Liver (tissue), 8 donors: ENCODE measurements at regions not wholly inside any gene's neighbourhood (a gene's known extent, or its start where the extent isn't known, plus 50 kb on each side); places are given as distances from the start of the nearest gene placed in this dataset.

ENCODE experiments used
- DNase-seq: peaks from one replicate; pipeline ENCODE4 v3.0.0-alpha.2; 2017; ENCODE audit warnings: low spot score
- H3K27ac ChIP-seq, 2 donors: one replicate each; pipeline ENCODE4 v1.7.0; 2013; ENCODE audit warnings: inconsistent platforms in 2 of 2, low read length in 2 of 2, control low read depth in 1 of 2, low read depth in 1 of 2, mild to moderate bottlenecking in 1 of 2
- H3K27me3 ChIP-seq, 4 donors: one replicate each; pipeline versions ENCODE4 v1.6.1 to v1.7.0; 2013; ENCODE audit warnings: low read length in 3 of 4, inconsistent platforms in 1 of 4, mild to moderate bottlenecking in 1 of 4, moderate library complexity in 1 of 4; ENCODE audit not compliant: control insufficient read depth in 4 of 4, insufficient read depth in 4 of 4
- H3K36me3 ChIP-seq, 4 donors: one replicate each; pipeline versions ENCODE4 v1.6.1 to v1.7.0; 2013; ENCODE audit warnings: low read length in 3 of 4, mild to moderate bottlenecking in 3 of 4, low read depth in 1 of 4, moderate library complexity in 1 of 4; ENCODE audit not compliant: control insufficient read depth in 4 of 4, insufficient read depth in 3 of 4
- H3K4me1 ChIP-seq, 4 donors: one replicate each; pipeline versions ENCODE4 v1.6.1 to v1.7.0; 2013; ENCODE audit warnings: low read length in 3 of 4, mild to moderate bottlenecking in 3 of 4, moderate library complexity in 1 of 4; ENCODE audit not compliant: control insufficient read depth in 4 of 4, insufficient read depth in 4 of 4
- H3K4me3 ChIP-seq, 3 donors: one replicate each; pipeline versions ENCODE4 v1.6.1 to v1.7.0; 2013; ENCODE audit warnings: low read length in 3 of 3, control low read depth in 1 of 3, low read depth in 1 of 3, mild to moderate bottlenecking in 1 of 3
- H3K9ac ChIP-seq, 2 donors: one replicate each; pipeline ENCODE4 v1.7.0; 2013; ENCODE audit warnings: low read length in 2 of 2, mild to moderate bottlenecking in 2 of 2, moderate library complexity in 2 of 2, control low read depth in 1 of 2, low read depth in 1 of 2
- H3K9me3 ChIP-seq, 4 donors: one replicate each; pipeline versions ENCODE4 v1.6.1 to v1.7.0; 2013; ENCODE audit warnings: low read length in 3 of 4; ENCODE audit not compliant: control insufficient read depth in 4 of 4
- EGR1 ChIP-seq, 2 donors: IDR thresholded peaks; 2 replicates each; pipeline ENCODE4 v1.6.1; 2016 to 2018; ENCODE audit warnings: antibody characterized with exemption in 2 of 2, low read depth in 2 of 2
- FOXA1 ChIP-seq: IDR thresholded peaks from 2 replicates; pipeline ENCODE4 v1.6.1; 2016; ENCODE audit warnings: antibody characterized with exemption
- FOXA2 ChIP-seq: IDR thresholded peaks from 2 replicates; pipeline ENCODE4 v1.6.1; 2016; ENCODE audit warnings: antibody characterized with exemption
- GABPA ChIP-seq, 2 donors: IDR thresholded peaks in 1 of 2; conservative IDR thresholded peaks in 1 of 2; 2 replicates each; pipeline ENCODE4 v1.6.1; 2016; ENCODE audit warnings: antibody characterized with exemption in 2 of 2, mild to moderate bottlenecking in 1 of 2, moderate library complexity in 1 of 2
- JUND ChIP-seq, 2 donors: IDR thresholded peaks; 2 replicates each; pipeline ENCODE4 v1.6.1; 2016; ENCODE audit warnings: antibody characterized with exemption in 2 of 2
- NR2F2 ChIP-seq: IDR thresholded peaks from 2 replicates; pipeline ENCODE4 v1.6.1; 2016; ENCODE audit warnings: antibody characterized with exemption
- RAD21 ChIP-seq, 2 donors: IDR thresholded peaks; 2 replicates each; pipeline ENCODE4 v1.6.1; 2016; ENCODE audit warnings: antibody characterized with exemption in 2 of 2, mild to moderate bottlenecking in 2 of 2
- RXRA ChIP-seq, 2 donors: IDR thresholded peaks; 2 replicates each; pipeline ENCODE4 v1.6.1; 2017 to 2018; ENCODE audit warnings: antibody characterized with exemption in 2 of 2, mild to moderate bottlenecking in 1 of 2
- TAF1 ChIP-seq: conservative IDR thresholded peaks from 2 replicates; pipeline ENCODE4 v1.6.1; 2016; ENCODE audit warnings: antibody characterized with exemption, mild to moderate bottlenecking
- YY1 ChIP-seq: IDR thresholded peaks from 2 replicates; pipeline ENCODE4 v1.6.1; 2016; ENCODE audit warnings: antibody characterized with exemption, mild to moderate bottlenecking
- WGBS: extraction: QIAGEN DNeasy Blood & Tissue Kit; methylation state at CpG from one replicate; pipeline ENCODE4 v1.1.7; 2013; 5-methylcytosine and 5-hydroxymethylcytosine counted together
- TF ChIP-seq, protein P1 (sequence below): IDR thresholded peaks from 2 replicates; pipeline ENCODE4 v1.6.1; 2016; ENCODE audit warnings: antibody characterized with exemption, mild to moderate bottlenecking
- TF ChIP-seq, protein P2 (sequence below): IDR thresholded peaks from 2 replicates; pipeline ENCODE4 v1.6.1; 2016; ENCODE audit warnings: antibody characterized with exemption
- TF ChIP-seq, protein P3 (sequence below): IDR thresholded peaks from 2 replicates; pipeline ENCODE4 v1.6.1; 2016; ENCODE audit warnings: antibody characterized with exemption
- TF ChIP-seq, protein P4 (sequence below): fragments of 150-350 bp; IDR thresholded peaks from 2 replicates; pipeline ENCODE4 v1.5.1; 2017; ENCODE audit warnings: improper control_type of control experiment, low read depth, low read length; ENCODE audit not compliant: missing input control
- TF ChIP-seq, protein P5 (sequence below): IDR thresholded peaks from 2 replicates; pipeline ENCODE4 v1.6.1; 2016; ENCODE audit warnings: antibody characterized with exemption
- donor health status: healthy.
- donor health status: healthy.
- donor health status: healthy.
- donor health status: healthy.
- donor health status: healthy.

DNA sequence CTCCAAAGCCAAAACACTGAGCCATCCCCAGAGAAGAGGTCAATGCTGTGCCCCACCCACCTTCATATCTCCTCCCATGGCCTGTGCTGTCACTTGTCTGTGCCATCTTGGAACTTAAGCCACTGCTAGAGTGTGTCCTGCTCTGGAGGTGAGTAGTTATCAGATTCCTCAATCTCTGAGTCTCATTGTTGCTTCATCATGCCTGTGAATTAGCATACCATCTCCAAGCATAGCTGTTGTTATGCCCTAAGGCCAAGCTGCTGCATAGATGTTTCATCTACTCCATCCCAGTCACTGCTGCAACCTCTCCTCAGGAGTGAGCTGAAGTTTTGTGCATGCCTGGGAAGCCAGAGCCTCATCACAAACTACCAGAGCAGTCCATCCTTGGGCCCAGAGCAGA is 349.0 kb downstream of the ZWINT start:
- Histone ChIP-seq H3K36me3 (no peaks in the 10 kb centered on the region), H3K9me3 (no peaks in the 10 kb centered on the region), H3K4me1 (no peaks in the 10 kb centered on the region), H3K27me3 (no peaks in the 10 kb centered on the region), H3K9ac (no peak overlapping the region), H3K4me3 (no peak overlapping the region), H3K27ac (no peak overlapping the region)
- no peak for DNase-seq
- TF ChIP-seq, protein P1, sequence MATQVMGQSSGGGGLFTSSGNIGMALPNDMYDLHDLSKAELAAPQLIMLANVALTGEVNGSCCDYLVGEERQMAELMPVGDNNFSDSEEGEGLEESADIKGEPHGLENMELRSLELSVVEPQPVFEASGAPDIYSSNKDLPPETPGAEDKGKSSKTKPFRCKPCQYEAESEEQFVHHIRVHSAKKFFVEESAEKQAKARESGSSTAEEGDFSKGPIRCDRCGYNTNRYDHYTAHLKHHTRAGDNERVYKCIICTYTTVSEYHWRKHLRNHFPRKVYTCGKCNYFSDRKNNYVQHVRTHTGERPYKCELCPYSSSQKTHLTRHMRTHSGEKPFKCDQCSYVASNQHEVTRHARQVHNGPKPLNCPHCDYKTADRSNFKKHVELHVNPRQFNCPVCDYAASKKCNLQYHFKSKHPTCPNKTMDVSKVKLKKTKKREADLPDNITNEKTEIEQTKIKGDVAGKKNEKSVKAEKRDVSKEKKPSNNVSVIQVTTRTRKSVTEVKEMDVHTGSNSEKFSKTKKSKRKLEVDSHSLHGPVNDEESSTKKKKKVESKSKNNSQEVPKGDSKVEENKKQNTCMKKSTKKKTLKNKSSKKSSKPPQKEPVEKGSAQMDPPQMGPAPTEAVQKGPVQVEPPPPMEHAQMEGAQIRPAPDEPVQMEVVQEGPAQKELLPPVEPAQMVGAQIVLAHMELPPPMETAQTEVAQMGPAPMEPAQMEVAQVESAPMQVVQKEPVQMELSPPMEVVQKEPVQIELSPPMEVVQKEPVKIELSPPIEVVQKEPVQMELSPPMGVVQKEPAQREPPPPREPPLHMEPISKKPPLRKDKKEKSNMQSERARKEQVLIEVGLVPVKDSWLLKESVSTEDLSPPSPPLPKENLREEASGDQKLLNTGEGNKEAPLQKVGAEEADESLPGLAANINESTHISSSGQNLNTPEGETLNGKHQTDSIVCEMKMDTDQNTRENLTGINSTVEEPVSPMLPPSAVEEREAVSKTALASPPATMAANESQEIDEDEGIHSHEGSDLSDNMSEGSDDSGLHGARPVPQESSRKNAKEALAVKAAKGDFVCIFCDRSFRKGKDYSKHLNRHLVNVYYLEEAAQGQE: no peak
- TF ChIP-seq NR2F2 (no peak), RXRA (IDR thresholded peaks at IDR 0.05) (no peak), TAF1 (no peak), JUND (IDR thresholded peaks at IDR 0.05) (no peak), FOXA2 (no peak), FOXA1 (no peak), YY1 (no peak), GABPA (IDR thresholded peaks at IDR 0.05 in 1 of 2, conservative IDR thresholded peaks at IDR 0.05 in 1 of 2) (no peak)
- TF ChIP-seq, protein P2, sequence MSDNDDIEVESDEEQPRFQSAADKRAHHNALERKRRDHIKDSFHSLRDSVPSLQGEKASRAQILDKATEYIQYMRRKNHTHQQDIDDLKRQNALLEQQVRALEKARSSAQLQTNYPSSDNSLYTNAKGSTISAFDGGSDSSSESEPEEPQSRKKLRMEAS: no peak
- TF ChIP-seq, protein P3, sequence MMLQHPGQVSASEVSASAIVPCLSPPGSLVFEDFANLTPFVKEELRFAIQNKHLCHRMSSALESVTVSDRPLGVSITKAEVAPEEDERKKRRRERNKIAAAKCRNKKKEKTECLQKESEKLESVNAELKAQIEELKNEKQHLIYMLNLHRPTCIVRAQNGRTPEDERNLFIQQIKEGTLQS: no peak
- TF ChIP-seq, protein P4, sequence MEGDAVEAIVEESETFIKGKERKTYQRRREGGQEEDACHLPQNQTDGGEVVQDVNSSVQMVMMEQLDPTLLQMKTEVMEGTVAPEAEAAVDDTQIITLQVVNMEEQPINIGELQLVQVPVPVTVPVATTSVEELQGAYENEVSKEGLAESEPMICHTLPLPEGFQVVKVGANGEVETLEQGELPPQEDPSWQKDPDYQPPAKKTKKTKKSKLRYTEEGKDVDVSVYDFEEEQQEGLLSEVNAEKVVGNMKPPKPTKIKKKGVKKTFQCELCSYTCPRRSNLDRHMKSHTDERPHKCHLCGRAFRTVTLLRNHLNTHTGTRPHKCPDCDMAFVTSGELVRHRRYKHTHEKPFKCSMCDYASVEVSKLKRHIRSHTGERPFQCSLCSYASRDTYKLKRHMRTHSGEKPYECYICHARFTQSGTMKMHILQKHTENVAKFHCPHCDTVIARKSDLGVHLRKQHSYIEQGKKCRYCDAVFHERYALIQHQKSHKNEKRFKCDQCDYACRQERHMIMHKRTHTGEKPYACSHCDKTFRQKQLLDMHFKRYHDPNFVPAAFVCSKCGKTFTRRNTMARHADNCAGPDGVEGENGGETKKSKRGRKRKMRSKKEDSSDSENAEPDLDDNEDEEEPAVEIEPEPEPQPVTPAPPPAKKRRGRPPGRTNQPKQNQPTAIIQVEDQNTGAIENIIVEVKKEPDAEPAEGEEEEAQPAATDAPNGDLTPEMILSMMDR: no peak
- TF ChIP-seq, protein P5, sequence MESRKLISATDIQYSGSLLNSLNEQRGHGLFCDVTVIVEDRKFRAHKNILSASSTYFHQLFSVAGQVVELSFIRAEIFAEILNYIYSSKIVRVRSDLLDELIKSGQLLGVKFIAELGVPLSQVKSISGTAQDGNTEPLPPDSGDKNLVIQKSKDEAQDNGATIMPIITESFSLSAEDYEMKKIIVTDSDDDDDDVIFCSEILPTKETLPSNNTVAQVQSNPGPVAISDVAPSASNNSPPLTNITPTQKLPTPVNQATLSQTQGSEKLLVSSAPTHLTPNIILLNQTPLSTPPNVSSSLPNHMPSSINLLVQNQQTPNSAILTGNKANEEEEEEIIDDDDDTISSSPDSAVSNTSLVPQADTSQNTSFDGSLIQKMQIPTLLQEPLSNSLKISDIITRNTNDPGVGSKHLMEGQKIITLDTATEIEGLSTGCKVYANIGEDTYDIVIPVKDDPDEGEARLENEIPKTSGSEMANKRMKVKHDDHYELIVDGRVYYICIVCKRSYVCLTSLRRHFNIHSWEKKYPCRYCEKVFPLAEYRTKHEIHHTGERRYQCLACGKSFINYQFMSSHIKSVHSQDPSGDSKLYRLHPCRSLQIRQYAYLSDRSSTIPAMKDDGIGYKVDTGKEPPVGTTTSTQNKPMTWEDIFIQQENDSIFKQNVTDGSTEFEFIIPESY: no peak

DNA sequence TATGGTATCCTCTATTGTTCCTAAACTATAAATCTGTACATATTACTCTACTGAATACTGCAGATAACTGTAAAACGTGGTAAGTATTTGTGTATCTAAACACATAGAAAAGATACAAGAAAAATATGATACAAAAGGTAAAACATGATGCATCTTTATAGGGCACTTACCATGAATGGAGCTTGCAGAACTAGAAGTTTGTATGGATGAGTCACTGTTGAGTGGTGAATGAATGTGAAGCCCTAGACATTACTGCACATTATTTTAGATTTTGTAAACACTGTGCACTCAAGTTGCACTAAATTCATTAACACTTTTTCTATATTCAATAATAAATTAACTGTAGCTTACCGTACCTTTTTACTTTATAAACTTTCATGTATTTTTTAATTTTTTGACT is 357.5 kb downstream of the ZWINT start:
- Histone ChIP-seq H3K36me3 (no peaks in the 10 kb centered on the region), H3K27ac (no peak overlapping the region), H3K4me3 (no peak overlapping the region), H3K4me1 (no peaks in the 10 kb centered on the region), H3K9ac (no peak overlapping the region), H3K9me3 (no peaks in the 10 kb centered on the region), H3K27me3 (no peaks in the 10 kb centered on the region)
- WGBS: 69% methylated on average over 2 of the region's 2 CpGs
- TF ChIP-seq RAD21 (IDR thresholded peaks at IDR 0.05): no peak
- no peak for TF ChIP-seq EGR1 (IDR thresholded peaks at IDR 0.05; ENCODE audit: low read depth in 2 of 2)
- no peak for DNase-seq
